ENCODE measurements at regions not wholly inside any gene's neighbourhood (a gene's known extent, or its start where the extent isn't known, plus 50 kb on each side); places are given as distances from the start of the nearest gene placed in this dataset.
"Not testable (repeated sequence)": the region's sequence is repeated elsewhere in the genome, so short reads cannot be mapped to it uniquely, and the experiment has no call there.

- no peak for DNase-seq
These were observed 576.5 kb upstream of the EDIL3 start for GRCh38 chr5:84961193-84961592.

GRCh38 chr5:84961903-84962302 lies 577.2 kb upstream of the EDIL3 start:
- no peak for DNase-seq

DNA sequence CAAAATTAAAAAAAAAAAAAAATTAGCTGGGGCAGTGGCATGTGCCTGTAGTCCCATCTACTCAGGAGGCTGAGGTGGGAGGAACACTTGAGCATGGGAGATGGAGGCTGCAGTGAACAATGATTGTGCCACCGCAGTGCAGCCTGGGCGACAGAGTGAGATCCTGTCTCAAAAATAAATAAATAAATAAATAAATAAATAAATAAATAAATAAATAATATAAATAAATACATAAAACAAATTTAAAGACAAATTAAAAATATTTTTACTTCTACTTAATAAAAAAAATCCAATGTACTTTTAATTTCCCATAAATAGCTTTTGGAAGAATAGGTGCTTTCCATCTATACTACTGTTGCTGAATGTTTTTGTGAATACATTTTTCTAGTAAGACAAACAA lies 598.4 kb upstream of the EDIL3 start:
- DNase-seq, result no peak

DNA sequence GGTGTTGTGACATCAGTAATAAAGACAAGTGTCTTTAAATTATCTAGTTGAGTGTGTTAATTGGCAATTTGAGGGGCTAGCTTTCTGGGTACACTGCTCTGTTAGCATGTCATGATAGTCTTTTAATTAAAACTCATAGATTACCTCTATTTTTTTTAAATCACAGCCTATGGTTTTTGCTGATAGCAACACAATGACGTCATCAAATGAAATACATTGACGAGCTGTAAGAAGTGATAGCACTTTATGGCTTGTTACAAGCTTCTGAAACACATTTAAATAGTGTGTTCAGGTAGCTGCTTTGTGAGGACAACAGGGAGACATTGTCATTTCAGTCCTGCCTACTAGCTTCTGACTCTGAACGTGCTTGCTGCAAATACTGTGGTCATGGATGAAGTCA lies 600.5 kb upstream of the EDIL3 start:
- DNase-seq, result no peak

DNA sequence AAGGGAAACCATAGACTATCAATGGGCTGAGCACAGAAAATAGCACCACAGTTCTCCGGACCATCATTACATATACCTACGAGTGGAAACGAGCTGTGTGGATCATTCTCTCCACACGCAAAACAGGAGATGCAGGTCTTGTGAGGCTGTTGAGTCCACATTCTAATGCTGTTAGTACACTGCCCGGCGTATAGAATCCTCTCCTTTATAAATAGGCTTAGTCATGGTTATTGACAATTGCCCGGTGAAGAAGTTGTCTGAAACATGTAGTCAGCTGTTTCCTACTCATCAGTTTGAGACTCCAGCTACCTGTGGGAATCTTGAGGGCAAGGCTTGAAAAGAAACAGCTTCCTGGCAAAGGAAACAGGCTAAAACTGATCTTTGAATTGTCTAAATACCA lies 602.0 kb upstream of the EDIL3 start:
- DNase-seq, result no peak

GRCh38 chr5:85000671-85001070 lies 616.0 kb upstream of the EDIL3 start:
- DNase-seq, result no peak

DNA sequence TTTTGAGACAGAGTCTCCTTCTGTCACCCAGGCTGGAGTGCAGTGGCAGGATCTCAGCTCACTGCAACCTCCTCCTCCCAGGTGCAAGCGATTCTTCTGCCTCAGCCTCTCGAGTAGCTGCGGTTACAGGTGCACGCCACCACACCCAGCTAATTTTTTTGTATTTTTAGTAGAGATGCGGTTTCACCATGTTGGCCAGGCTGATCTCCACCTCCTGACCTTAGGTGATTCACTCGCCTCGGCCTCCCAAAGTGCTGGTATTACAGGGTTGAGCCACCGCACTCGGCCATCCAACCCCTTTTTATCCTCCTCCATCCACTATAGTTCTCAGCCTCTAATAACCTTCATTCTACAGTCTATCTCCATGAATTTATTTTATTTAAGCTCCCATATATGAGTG lies 617.3 kb upstream of the EDIL3 start:
- not testable (repeated sequence) for DNase-seq

- no peak for DNase-seq
These were observed 625.4 kb upstream of the EDIL3 start for GRCh38 chr5:85010014-85010562.

GRCh38 chr5:85017261-85017660 lies 632.6 kb upstream of the EDIL3 start:
- no peak for DNase-seq

GRCh38 chr5:85030316-85031084 lies 645.8 kb upstream of the EDIL3 start:
- DNase-seq, result no peak

- DNase-seq, result no peak
These were observed 664.3 kb upstream of the EDIL3 start for GRCh38 chr5:85049020-85049419.

DNA sequence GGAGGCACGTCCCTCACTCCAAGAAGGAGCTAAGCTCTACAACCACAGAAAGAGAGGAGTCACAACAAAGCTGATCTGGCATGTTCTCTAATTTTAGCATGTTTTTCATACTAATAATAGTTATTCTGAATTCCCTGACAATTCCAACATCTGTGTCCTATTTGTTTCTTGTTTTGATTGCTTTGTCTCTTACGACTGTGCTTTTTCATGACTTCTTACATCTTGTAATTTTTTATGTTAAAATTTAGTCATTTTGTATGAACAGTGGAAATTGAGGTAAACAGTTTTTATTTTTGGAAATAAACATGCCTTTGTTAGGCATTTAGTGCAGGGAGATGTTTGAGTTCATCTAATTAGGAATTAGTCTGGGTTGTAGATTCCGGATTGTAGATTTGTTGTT lies 668.1 kb upstream of the EDIL3 start:
- no peak for DNase-seq

- DNase-seq, result no peak
These were observed 685.3 kb upstream of the EDIL3 start for GRCh38 chr5:85069659-85070640.

DNA sequence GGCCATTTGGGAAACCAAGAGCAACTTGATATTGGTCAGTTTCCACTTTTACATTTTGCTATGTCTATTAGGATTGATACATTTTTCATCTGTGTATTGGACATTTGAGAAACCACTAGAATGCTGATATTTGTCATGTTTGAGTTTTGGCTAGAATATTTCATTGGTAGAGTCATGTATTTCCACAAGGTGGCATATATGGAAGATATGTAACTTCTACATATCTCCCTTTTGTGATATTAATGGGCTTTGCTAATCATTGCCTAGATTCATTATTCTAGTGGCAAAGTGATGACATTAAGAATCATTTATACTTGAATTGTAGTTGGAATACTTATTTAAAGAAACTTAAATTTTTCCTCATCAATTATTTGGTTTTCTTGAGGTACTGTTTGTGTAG lies 692.9 kb upstream of the EDIL3 start:
- no peak for DNase-seq

GRCh38 chr5:85096421-85096820 lies 711.7 kb upstream of the EDIL3 start:
- DNase-seq, result no peak

- DNase-seq, result no peak
These were observed 723.8 kb upstream of the EDIL3 start for GRCh38 chr5:85108471-85108870.

DNA sequence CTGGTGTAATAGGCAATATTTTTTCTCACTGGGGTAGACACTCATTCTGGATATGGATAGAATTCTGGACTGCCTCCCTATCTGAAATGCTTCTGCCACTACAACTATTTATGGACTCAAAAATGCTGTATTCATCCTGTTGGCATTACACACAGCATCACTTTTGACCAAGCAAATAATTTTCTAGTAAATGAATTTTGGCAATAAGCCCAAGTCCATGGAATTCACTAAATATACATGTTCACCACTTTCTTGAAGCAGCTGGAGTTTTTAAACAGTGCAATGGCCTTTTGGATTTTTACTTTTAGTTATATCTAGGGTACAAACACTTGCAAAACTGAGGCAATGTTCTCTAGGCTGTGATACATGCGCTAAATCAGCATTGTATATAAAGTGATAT lies 724.9 kb upstream of the EDIL3 start:
- DNase-seq, result no peak

DNA sequence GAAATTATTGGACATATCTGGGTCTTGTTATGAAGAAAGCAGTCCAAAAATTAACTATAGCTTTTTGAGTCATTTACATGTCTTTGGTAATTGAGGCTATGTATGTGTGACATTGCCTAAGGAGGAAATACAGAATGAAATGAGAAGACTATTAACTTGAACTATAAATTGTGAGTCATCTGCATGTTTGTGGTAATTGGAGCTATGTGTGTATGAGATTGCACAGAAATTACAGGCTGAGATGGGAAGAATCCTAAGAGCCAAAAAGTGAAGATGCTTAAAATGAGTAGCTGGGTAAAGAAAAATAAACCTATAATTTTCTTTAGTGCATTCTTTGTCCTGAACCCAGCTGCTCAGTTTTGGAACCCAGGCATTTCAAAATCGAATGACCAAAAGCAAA lies 747.6 kb upstream of the EDIL3 start:
- DNase-seq, result no peak

- no peak for DNase-seq
These were observed 755.8 kb upstream of the EDIL3 start for GRCh38 chr5:85140471-85140870.

GRCh38 chr5:85143138-85143537 lies 758.5 kb upstream of the EDIL3 start:
- DNase-seq, result no peak

- DNase-seq, result no peak
These were observed 764.0 kb upstream of the EDIL3 start for GRCh38 chr5:85148701-85149100.

DNA sequence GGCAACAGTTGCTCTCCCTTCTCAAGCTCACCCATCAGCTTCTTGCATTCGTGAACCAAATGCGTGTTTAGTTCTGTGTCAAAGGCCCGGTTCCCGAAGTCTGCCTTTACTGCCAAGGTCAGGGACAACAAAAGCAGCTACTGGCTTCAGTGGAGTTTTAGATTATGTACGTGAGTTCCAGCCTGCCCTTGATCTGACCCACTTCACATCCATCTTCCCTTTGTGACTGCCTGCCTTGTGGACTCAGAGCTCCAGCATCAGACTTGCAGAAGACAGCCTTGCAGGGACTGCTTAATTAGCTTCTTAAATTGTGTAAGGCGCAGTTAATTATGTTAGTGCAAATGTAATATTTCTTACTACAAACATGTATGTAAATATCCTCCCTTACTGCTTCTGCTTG lies 774.7 kb upstream of the EDIL3 start:
- DNase-seq, result no peak

- DNase-seq, result no peak
These were observed 783.8 kb upstream of the EDIL3 start for GRCh38 chr5:85168474-85168873.

- no peak for DNase-seq
These were observed 785.5 kb upstream of the EDIL3 start for GRCh38 chr5:85170183-85170582.
